ENCODE measurements at regions not wholly inside any gene's neighbourhood (a gene's known extent, or its start where the extent isn't known, plus 50 kb on each side); places are given as distances from the start of the nearest gene placed in this dataset.

GRCh38 chr14:103204852-103205540 lies 81.7 kb downstream of the TNFAIP2 start:
- no peak overlapping the region for H2BK5ac ChIP-seq (ENCODE audit: low read depth, low read length, poor library complexity, severe bottlenecking)
- in situ Hi-C loops (cut with MboI; ENCODE audit: low sequenced_read_pairs) = no loop called here
- no peak overlapping the region for H2BK120ac ChIP-seq (ENCODE audit: low read depth, low read length)
- no peaks in the 10 kb centered on the region for H3K79me1 ChIP-seq (ENCODE audit: low read depth in 1 of 2, low read length in 2 of 2)
- H2BK20ac ChIP-seq (ENCODE audit: low read depth, low read length) = no peak overlapping the region
- H3K56ac ChIP-seq (ENCODE audit: extremely low read depth, insufficient read depth, low read length) = no peak overlapping the region
- dilution Hi-C loops (cut with HindIII; ENCODE audit: low sequenced_read_pairs, unreplicated experiment) = no loop called here
- no peaks in the 10 kb centered on the region for H3K36me3 ChIP-seq (ENCODE audit: control insufficient read depth, insufficient read depth, low read length)
- H2BK15ac ChIP-seq (ENCODE audit: low read depth, low read length) = no peak overlapping the region
- H4K5ac ChIP-seq (ENCODE audit: low read depth, low read length) = no peak overlapping the region
- peaks cover 21% of the 10 kb centered on the region for H3K9me3 ChIP-seq (ENCODE audit: control insufficient read depth, insufficient read depth, low read length)
- H3K4me1 ChIP-seq (ENCODE audit: control insufficient read depth, insufficient read depth, low read length) = peaks cover 7% of the 10 kb centered on the region; the same call in 1 of the 2 replicates
- no peak for TF ChIP-seq MAFK (IDR thresholded peaks at IDR 0.05; ENCODE audit: low read depth, low read length)
- no peak for TF ChIP-seq RAD21 (IDR thresholded peaks at IDR 0.05; ENCODE audit: low read length)
- TF ChIP-seq, protein P1, sequence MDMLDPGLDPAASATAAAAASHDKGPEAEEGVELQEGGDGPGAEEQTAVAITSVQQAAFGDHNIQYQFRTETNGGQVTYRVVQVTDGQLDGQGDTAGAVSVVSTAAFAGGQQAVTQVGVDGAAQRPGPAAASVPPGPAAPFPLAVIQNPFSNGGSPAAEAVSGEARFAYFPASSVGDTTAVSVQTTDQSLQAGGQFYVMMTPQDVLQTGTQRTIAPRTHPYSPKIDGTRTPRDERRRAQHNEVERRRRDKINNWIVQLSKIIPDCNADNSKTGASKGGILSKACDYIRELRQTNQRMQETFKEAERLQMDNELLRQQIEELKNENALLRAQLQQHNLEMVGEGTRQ (IDR thresholded peaks at IDR 0.05; ENCODE audit: low read depth, low read length) = no peak
- TF ChIP-seq, protein P2, sequence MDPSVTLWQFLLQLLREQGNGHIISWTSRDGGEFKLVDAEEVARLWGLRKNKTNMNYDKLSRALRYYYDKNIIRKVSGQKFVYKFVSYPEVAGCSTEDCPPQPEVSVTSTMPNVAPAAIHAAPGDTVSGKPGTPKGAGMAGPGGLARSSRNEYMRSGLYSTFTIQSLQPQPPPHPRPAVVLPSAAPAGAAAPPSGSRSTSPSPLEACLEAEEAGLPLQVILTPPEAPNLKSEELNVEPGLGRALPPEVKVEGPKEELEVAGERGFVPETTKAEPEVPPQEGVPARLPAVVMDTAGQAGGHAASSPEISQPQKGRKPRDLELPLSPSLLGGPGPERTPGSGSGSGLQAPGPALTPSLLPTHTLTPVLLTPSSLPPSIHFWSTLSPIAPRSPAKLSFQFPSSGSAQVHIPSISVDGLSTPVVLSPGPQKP (IDR thresholded peaks at IDR 0.05; ENCODE audit: borderline replicate concordance, low read depth, low read length) = no peak
- no peak for TF ChIP-seq POLR2A (IDR thresholded peaks at IDR 0.05; ENCODE audit: low read depth, low read length)
- TF ChIP-seq CEBPB (IDR thresholded peaks at IDR 0.05; ENCODE audit: low read depth, low read length) = no peak
- no peak for TF ChIP-seq RCOR1 (IDR thresholded peaks at IDR 0.05; ENCODE audit: insufficient replicate concordance, low read length)
- POLR2A ChIA-PET (ENCODE audit: unreplicated experiment) = no interaction called here
- CTCF ChIA-PET = no interaction called here
- WGBS, 2 experiments (ENCODE audit: extremely low coverage in 2 of 2, insufficient read length in 1 of 2) = no CpG with 5 or more reads among the region's 5 CpGs
- no peak overlapping the region for H3K9ac ChIP-seq (ENCODE audit: low read depth, low read length)
- BruUV-seq (replicated peaks) = no TSS peak
- H3K4ac ChIP-seq (ENCODE audit: low read depth, low read length) = no peak overlapping the region
- no peak overlapping the region for H2AK5ac ChIP-seq (ENCODE audit: low read depth, low read length)
- H3K27me3 ChIP-seq (ENCODE audit: control insufficient read depth, insufficient read depth, low read length) = peaks cover 25% of the 10 kb centered on the region
- no peak overlapping the region for H4K8ac ChIP-seq (ENCODE audit: low read depth in 2 of 2, low read length in 2 of 2)
- ATAC-seq (ENCODE audit: low read depth) (no peak), DNase-seq (peak; percentile 28)
- no peak overlapping the region for H2AK9ac ChIP-seq (replicated peaks; ENCODE audit: low read depth, low read length, poor library complexity)
- H4K20me1 ChIP-seq (ENCODE audit: insufficient read depth, low read length) = no peaks in the 10 kb centered on the region
- no peak overlapping the region for H3K14ac ChIP-seq (replicated peaks; ENCODE audit: low read depth, low read length)
- no peaks in the 10 kb centered on the region for H3K9me1 ChIP-seq (ENCODE audit: insufficient read depth, low read length)
- H3K18ac ChIP-seq (ENCODE audit: low read depth, low read length) = no peak overlapping the region
- H3K23ac ChIP-seq (ENCODE audit: low read depth, low read length) = no peak overlapping the region
- H3K27ac ChIP-seq (ENCODE audit: insufficient read depth, low read length) = no peak overlapping the region
- no peak overlapping the region for H3K4me3 ChIP-seq (ENCODE audit: insufficient read depth, low read depth, low read length)
- no peak overlapping the region for H4K91ac ChIP-seq (ENCODE audit: insufficient read depth, low read depth, low read length)
- intact Hi-C loops (cut with micrococcal nuclease) = no loop called here
- H3K4me2 ChIP-seq (ENCODE audit: low read depth, low read length) = no peak overlapping the region
- H2AFZ ChIP-seq (replicated peaks; ENCODE audit: low read length, poor library complexity) = no peak overlapping the region
